OCI-LY3 (cell line): ENCODE measurements at regions not wholly inside any gene's neighbourhood (a gene's known extent, or its start where the extent isn't known, plus 50 kb on each side); places are given as distances from the start of the nearest gene placed in this dataset.

Source experiments
- H2AFZ ChIP-seq: fragments of 200-600, 300-600 bp; shearing (Covaris generic); 2 replicates; pipeline ENCODE4 v1.6.0; 2014; ENCODE audit warnings: antibody characterized with exemption, low read depth, low read length
- H3K27ac ChIP-seq: fragments of 200-600, 300-600 bp; sonication (generic); 2 replicates; pipeline ENCODE4 v1.5.1; 2014; ENCODE audit warnings: mild to moderate bottlenecking, low read length, moderate library complexity, mixed read lengths
- H3K27me3 ChIP-seq: fragments of 200-600, 300-600 bp; sonication (generic); 2 replicates; pipeline ENCODE4 v1.6.1; 2014; ENCODE audit warnings: low read depth, low read length, mixed read lengths
- H3K36me3 ChIP-seq: fragments of 200-600, 300-600 bp; sonication (generic); replicated peaks from 2 replicates; pipeline ENCODE3; 2014; ENCODE audit warnings: low read depth, low read length, mixed read lengths
- H3K4me1 ChIP-seq: fragments of 300-600, 200-600 bp; sonication (generic); 2 replicates; pipeline ENCODE4 v1.6.1; 2014; ENCODE audit warnings: low read length, mixed read lengths
- H3K4me2 ChIP-seq: fragments of 200-600, 300-600 bp; sonication (generic); 2 replicates; pipeline ENCODE4 v1.6.1; 2014; ENCODE audit warnings: low read length, mixed read lengths
- H3K4me3 ChIP-seq: fragments of 300-600, 200-600 bp; sonication (generic); 2 replicates; pipeline ENCODE4 v1.5.1; 2014; ENCODE audit warnings: antibody characterized with exemption, mild to moderate bottlenecking, low read length, moderate library complexity
- H3K79me2 ChIP-seq: fragments of 300-600, 200-600 bp; shearing (Covaris generic); 2 replicates; pipeline ENCODE4 v1.6.1; 2014; ENCODE audit warnings: mild to moderate bottlenecking, low read length, mixed read lengths
- H3K9ac ChIP-seq: fragments of 300-600, 200-600 bp; shearing (Covaris generic); 2 replicates; pipeline ENCODE4 v1.6.0; 2014; ENCODE audit warnings: mild to moderate bottlenecking, low read length, moderate library complexity
- H3K9me3 ChIP-seq: fragments of 200-600, 300-600 bp; shearing (Covaris generic); 2 replicates; pipeline ENCODE4 v1.6.1; 2014; ENCODE audit warnings: low read length, mixed read lengths; ENCODE audit not compliant: insufficient read depth
- H4K20me1 ChIP-seq: fragments of 200-600, 300-600 bp; sonication (generic); 2 replicates; pipeline ENCODE4 v1.6.1; 2016; ENCODE audit warnings: low read length, mixed read lengths; ENCODE audit not compliant: insufficient read depth
- CTCF ChIP-seq: fragments of 200-600, 300-600 bp; sonication (generic); IDR thresholded peaks from 2 replicates; pipeline ENCODE4 v1.5.1; 2014; ENCODE audit warnings: antibody characterized with exemption, low read length, low read depth
- EZH2phosphoT487 ChIP-seq: fragments of 200-600 bp; shearing (Covaris generic); IDR thresholded peaks from 2 replicates; pipeline ENCODE4 v1.6.1; 2018; ENCODE audit warnings: antibody characterized with exemption, mixed run types, low read depth

GRCh38 chr4:128718768-128719167 is 90.7 kb upstream of the JADE1 start:
- Histone ChIP-seq H3K9me3 (no peaks in the 10 kb centered on the region), H3K4me2 (no peak overlapping the region), H3K4me3 (no peak overlapping the region), H3K79me2 (no peaks in the 10 kb centered on the region), H3K27ac (no peak overlapping the region), H4K20me1 (no peaks in the 10 kb centered on the region), H3K36me3 (no peaks in the 10 kb centered on the region), H3K9ac (no peak overlapping the region), H3K4me1 (no peaks in the 10 kb centered on the region), H2AFZ (no peak overlapping the region), H3K27me3 (0 out of 2 replicates have a peak, but pooled peaks cover 3% of the 10 kb centered on the region)
- TF ChIP-seq EZH2phosphoT487 (no peak), CTCF (no peak)

- Histone ChIP-seq H3K9ac (no peak overlapping the region), H3K4me1 (no peaks in the 10 kb centered on the region), H3K9me3 (no peaks in the 10 kb centered on the region), H3K27me3 (0 out of 2 replicates have a peak, but pooled peaks cover 3% of the 10 kb centered on the region), H3K36me3 (no peaks in the 10 kb centered on the region), H3K79me2 (no peaks in the 10 kb centered on the region), H3K4me3 (no peak overlapping the region), H4K20me1 (no peaks in the 10 kb centered on the region), H2AFZ (no peak overlapping the region), H3K4me2 (no peak overlapping the region), H3K27ac (no peak overlapping the region)
- TF ChIP-seq EZH2phosphoT487 (no peak), CTCF (no peak)
Measured at GRCh38 chr4:128716338-128716737, 93.2 kb upstream of the JADE1 start.

- H2AFZ ChIP-seq = no peak overlapping the region
- no peak overlapping the region for H3K4me2 ChIP-seq
- H3K79me2 ChIP-seq = no peaks in the 10 kb centered on the region
- H3K27ac ChIP-seq = no peak overlapping the region
- no peak overlapping the region for H3K4me3 ChIP-seq
- H4K20me1 ChIP-seq = no peaks in the 10 kb centered on the region
- no peaks in the 10 kb centered on the region for H3K9me3 ChIP-seq
- TF ChIP-seq EZH2phosphoT487 (no peak), CTCF (no peak)
- H3K9ac ChIP-seq = no peak overlapping the region
- H3K27me3 ChIP-seq = 0 out of 2 replicates have a peak, but pooled peaks cover 3% of the 10 kb centered on the region
- no peaks in the 10 kb centered on the region for H3K4me1 ChIP-seq
- H3K36me3 ChIP-seq = no peaks in the 10 kb centered on the region
Measured at GRCh38 chr4:128715616-128716015, 93.9 kb upstream of the JADE1 start.

DNA sequence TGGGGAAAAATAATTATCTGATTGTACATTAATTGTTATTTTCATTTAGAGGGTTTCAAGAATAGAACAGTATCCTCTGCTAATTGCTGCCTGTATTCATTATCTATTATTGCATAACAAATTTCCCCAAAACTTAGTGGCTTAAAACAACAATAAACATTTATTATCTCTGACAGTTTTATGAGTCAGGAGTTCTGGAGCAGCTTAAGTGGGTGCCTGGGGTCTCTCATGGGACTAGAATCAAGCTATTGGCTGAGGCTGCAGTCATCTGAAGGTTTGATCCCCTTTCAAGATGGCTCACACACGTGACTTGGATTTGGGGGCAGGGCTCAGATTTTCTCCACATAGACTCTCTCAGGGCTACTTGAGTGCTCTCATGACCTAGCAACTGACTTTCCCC is 98.1 kb upstream of the JADE1 start:
- no peak overlapping the region for H3K4me2 ChIP-seq
- TF ChIP-seq CTCF (no peak), EZH2phosphoT487 (no peak)
- H3K79me2 ChIP-seq = no peaks in the 10 kb centered on the region
- H4K20me1 ChIP-seq = no peaks in the 10 kb centered on the region
- no peaks in the 10 kb centered on the region for H3K9me3 ChIP-seq
- H2AFZ ChIP-seq = no peak overlapping the region
- no peak overlapping the region for H3K9ac ChIP-seq
- H3K4me1 ChIP-seq = peaks cover 10% of the 10 kb centered on the region
- no peak overlapping the region for H3K27ac ChIP-seq
- H3K36me3 ChIP-seq = no peaks in the 10 kb centered on the region
- no peaks in the 10 kb centered on the region for H3K27me3 ChIP-seq
- H3K4me3 ChIP-seq = no peak overlapping the region
